ENCODE measurements at regions not wholly inside any gene's neighbourhood (a gene's known extent, or its start where the extent isn't known, plus 50 kb on each side); places are given as distances from the start of the nearest gene placed in this dataset.

GRCh38 chr1:232688398-232688797 is 58.5 kb upstream of the SIPA1L2 start:
- Histone ChIP-seq H3K4me1 (peaks cover 0 to 28% (median 16%) of the 10 kb centered on the region in 4 donors), H3K36me3 (no peaks in the 10 kb centered on the region), H3K4me3 (no peak overlapping the region), H3K27ac (no peak overlapping the region), H3K27me3 (no peaks in the 10 kb centered on the region), H3K9me3 (no peaks in the 10 kb centered on the region)
- intact Hi-C loops (cut with DNase I), result no loop called here
- no peak for DNase-seq
- WGBS, 2 donors, result 56 to 81% methylated on average over 2 of the region's 2 CpGs
- TF ChIP-seq POLR2A (IDR thresholded peaks at IDR 0.05), result no peak
- no peak for TF ChIP-seq POLR2AphosphoS5 (IDR thresholded peaks at IDR 0.05)
- TF ChIP-seq CTCF (IDR thresholded peaks at IDR 0.05), result no peak
- no peak for TF ChIP-seq EP300 (IDR thresholded peaks at IDR 0.05)

- TF ChIP-seq POLR2A (IDR thresholded peaks at IDR 0.05) (no peak), CTCF (IDR thresholded peaks at IDR 0.05) (no peak), POLR2AphosphoS5 (IDR thresholded peaks at IDR 0.05) (no peak), EP300 (IDR thresholded peaks at IDR 0.05) (no peak)
- H3K36me3 ChIP-seq, result no peaks in the 10 kb centered on the region
- no peak overlapping the region for H3K4me3 ChIP-seq
- no peak overlapping the region for H3K27ac ChIP-seq
- H3K4me1 ChIP-seq, result peaks cover 0 to 22% (median 10%) of the 10 kb centered on the region in 4 donors
- no peak for DNase-seq
- intact Hi-C loops (cut with DNase I), result no loop called here
- no peaks in the 10 kb centered on the region for H3K9me3 ChIP-seq
- 16 to 63% methylated on average over 3 of the region's 3 CpGs for WGBS, 2 donors
- no peaks in the 10 kb centered on the region for H3K27me3 ChIP-seq
These were observed 59.8 kb upstream of the SIPA1L2 start for GRCh38 chr1:232689711-232690110.

GRCh38 chr1:232690285-232690935 is 60.5 kb upstream of the SIPA1L2 start:
- Histone ChIP-seq H3K4me1 (peaks cover 0 to 24% (median 10%) of the 10 kb centered on the region in 4 donors), H3K36me3 (no peaks in the 10 kb centered on the region), H3K27ac (no peak overlapping the region), H3K9me3 (no peaks in the 10 kb centered on the region), H3K27me3 (no peaks in the 10 kb centered on the region), H3K4me3 (no peak overlapping the region)
- WGBS, 2 donors, result 68 to 74% methylated on average over 8 of the region's 8 CpGs
- intact Hi-C loops (cut with DNase I), result no loop called here
- TF ChIP-seq POLR2A (IDR thresholded peaks at IDR 0.05) (no peak), EP300 (IDR thresholded peaks at IDR 0.05) (no peak), CTCF (IDR thresholded peaks at IDR 0.05) (no peak), POLR2AphosphoS5 (IDR thresholded peaks at IDR 0.05) (no peak)
- no peak for DNase-seq

- Histone ChIP-seq H3K4me1 (peaks cover 0 to 33% (median 10%) of the 10 kb centered on the region in 4 donors), H3K27ac (no peak overlapping the region), H3K4me3 (no peak overlapping the region), H3K9me3 (no peaks in the 10 kb centered on the region), H3K36me3 (no peaks in the 10 kb centered on the region), H3K27me3 (no peaks in the 10 kb centered on the region)
- TF ChIP-seq POLR2A (IDR thresholded peaks at IDR 0.05) (no peak), EP300 (IDR thresholded peaks at IDR 0.05) (no peak), CTCF (IDR thresholded peaks at IDR 0.05) (no peak), POLR2AphosphoS5 (IDR thresholded peaks at IDR 0.05) (no peak)
- DNase-seq, result no peak
- intact Hi-C loops (cut with DNase I), result no loop called here
- 90 to 95% methylated on average over 10 of the region's 10 CpGs for WGBS, 2 donors
These were observed 64.5 kb upstream of the SIPA1L2 start for GRCh38 chr1:232694475-232694874.
